Activated T-helper 17 cell treated with anti-CD3 and anti-CD28 coated beads, Interleukin-2, amount 50 U/mL, for 72 hours (primary cell): ENCODE measurements at regions not wholly inside any gene's neighbourhood (a gene's known extent, or its start where the extent isn't known, plus 50 kb on each side); places are given as distances from the start of the nearest gene placed in this dataset.
A peak's percentile ranks its signal among the peaks of the same experiment; 100 is the strongest.

Source experiments
- ATAC-seq: fragments of 150-1000 bp; cut with Tn5 transposase; replicated peaks from 2 replicates; pipeline ENCODE4 v1.10.0; 2021; ENCODE audit warnings: mild to moderate bottlenecking, moderate library complexity
- H3K27ac Mint-ChIP-seq: one replicate; pipeline ENCODE4 v1.8.0; 2022; ENCODE audit warnings: mixed read lengths
- H3K27me3 Mint-ChIP-seq: one replicate; pipeline ENCODE4 v1.8.0; 2022; ENCODE audit warnings: mixed read lengths
- H3K36me3 Mint-ChIP-seq: one replicate; pipeline ENCODE4 v1.8.0; 2022; ENCODE audit warnings: low read depth, mild to moderate bottlenecking, mixed read lengths
- H3K4me1 Mint-ChIP-seq: one replicate; pipeline ENCODE4 v1.8.0; 2022; ENCODE audit warnings: mixed read lengths
- H3K4me3 Mint-ChIP-seq: one replicate; pipeline ENCODE4 v1.8.0; 2022; ENCODE audit warnings: mild to moderate bottlenecking, mixed read lengths
- H3K9me3 Mint-ChIP-seq: one replicate; pipeline ENCODE4 v1.8.0; 2022; ENCODE audit warnings: mixed read lengths

GRCh38 chr1:221937155-221937953 is 195.5 kb upstream of the DUSP10 start:
- no peaks in the 10 kb centered on the region for H3K9me3 Mint-ChIP-seq
- H3K4me3 Mint-ChIP-seq: no peak overlapping the region
- H3K27ac Mint-ChIP-seq: no peak overlapping the region
- H3K4me1 Mint-ChIP-seq: no peaks in the 10 kb centered on the region
- H3K36me3 Mint-ChIP-seq: no peaks in the 10 kb centered on the region
- ATAC-seq: no peak
- H3K27me3 Mint-ChIP-seq: peaks cover 4% of the 10 kb centered on the region

- Mint-ChIP-seq H3K4me3 (no peak overlapping the region), H3K4me1 (no peaks in the 10 kb centered on the region), H3K9me3 (peaks cover 3% of the 10 kb centered on the region), H3K27ac (no peak overlapping the region), H3K36me3 (no peaks in the 10 kb centered on the region), H3K27me3 (peaks cover 5% of the 10 kb centered on the region)
- ATAC-seq: no peak
Measured at GRCh38 chr1:221933814-221934213, 191.9 kb upstream of the DUSP10 start.

GRCh38 chr1:221926441-221926840 is 184.6 kb upstream of the DUSP10 start:
- peaks cover 3% of the 10 kb centered on the region for H3K9me3 Mint-ChIP-seq
- ATAC-seq: no peak
- H3K4me3 Mint-ChIP-seq: no peak overlapping the region
- H3K36me3 Mint-ChIP-seq: no peaks in the 10 kb centered on the region
- H3K27me3 Mint-ChIP-seq: peaks cover 9% of the 10 kb centered on the region
- H3K27ac Mint-ChIP-seq: no peak overlapping the region
- H3K4me1 Mint-ChIP-seq: no peaks in the 10 kb centered on the region

- no peaks in the 10 kb centered on the region for H3K4me1 Mint-ChIP-seq
Measured at GRCh38 chr1:221925947-221926346, 184.1 kb upstream of the DUSP10 start.

GRCh38 chr1:221923929-221924598 is 182.2 kb upstream of the DUSP10 start:
- no peak overlapping the region for H3K4me3 Mint-ChIP-seq
- no peak for ATAC-seq

More at GRCh38 chr1:221925947-221926346, 184.1 kb upstream of the DUSP10 start:
- no peak overlapping the region for H3K4me3 Mint-ChIP-seq
- H3K27ac Mint-ChIP-seq: no peak overlapping the region
- ATAC-seq: no peak
- peaks cover 9% of the 10 kb centered on the region for H3K27me3 Mint-ChIP-seq
- no peaks in the 10 kb centered on the region for H3K36me3 Mint-ChIP-seq
- peaks cover 3% of the 10 kb centered on the region for H3K9me3 Mint-ChIP-seq

DNA sequence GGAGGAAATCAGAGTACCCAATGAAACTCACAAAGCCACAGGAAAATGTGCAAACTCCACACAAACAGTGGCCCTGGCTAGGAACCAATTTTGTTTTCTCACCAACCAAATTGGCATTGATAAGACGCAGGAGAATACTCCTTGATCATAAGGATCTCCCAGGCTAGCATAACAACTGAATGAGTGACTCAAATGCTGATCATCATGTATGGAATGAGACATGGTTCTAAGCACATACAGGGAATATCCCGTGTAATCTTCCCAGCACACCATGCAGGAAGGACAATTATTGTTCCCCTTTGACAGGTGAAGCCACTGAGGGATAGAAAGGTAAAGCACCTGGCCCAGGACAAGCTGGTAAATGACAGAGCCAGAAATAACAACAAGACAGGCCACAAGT is 180.0 kb upstream of the DUSP10 start:
- H3K27me3 Mint-ChIP-seq: peaks cover 3% of the 10 kb centered on the region
- no peak for ATAC-seq
- no peaks in the 10 kb centered on the region for H3K4me1 Mint-ChIP-seq
- no peak overlapping the region for H3K27ac Mint-ChIP-seq
- H3K9me3 Mint-ChIP-seq: no peaks in the 10 kb centered on the region
- no peak overlapping the region for H3K4me3 Mint-ChIP-seq
- no peaks in the 10 kb centered on the region for H3K36me3 Mint-ChIP-seq

More at GRCh38 chr1:221923929-221924598, 182.2 kb upstream of the DUSP10 start:
- peaks cover 4% of the 10 kb centered on the region for H3K27me3 Mint-ChIP-seq
- no peaks in the 10 kb centered on the region for H3K4me1 Mint-ChIP-seq
- H3K9me3 Mint-ChIP-seq: no peaks in the 10 kb centered on the region
- no peaks in the 10 kb centered on the region for H3K36me3 Mint-ChIP-seq
- H3K27ac Mint-ChIP-seq: no peak overlapping the region

DNA sequence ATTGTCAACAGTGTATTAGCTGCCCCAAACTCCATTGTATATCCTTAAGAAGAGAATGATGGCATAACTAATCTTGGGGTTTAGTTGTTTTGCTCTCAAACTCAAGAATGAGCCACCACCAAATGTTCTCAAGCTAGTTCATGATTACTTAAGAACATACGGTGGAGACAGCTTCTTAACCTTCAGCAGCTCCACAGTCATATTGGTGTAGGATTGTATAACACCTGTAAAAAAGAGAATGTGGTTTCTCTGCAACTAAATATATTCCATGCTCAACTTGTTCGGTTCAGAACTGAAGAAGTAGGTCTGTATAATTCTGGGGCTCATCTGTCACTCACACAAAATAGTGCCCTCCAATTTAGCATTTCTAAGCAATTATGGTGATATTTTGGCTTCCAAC is 177.9 kb upstream of the DUSP10 start:
- H3K27ac Mint-ChIP-seq: no peak overlapping the region
- no peak overlapping the region for H3K4me3 Mint-ChIP-seq
- H3K27me3 Mint-ChIP-seq: peaks cover 2% of the 10 kb centered on the region
- no peaks in the 10 kb centered on the region for H3K9me3 Mint-ChIP-seq
- no peaks in the 10 kb centered on the region for H3K4me1 Mint-ChIP-seq
- H3K36me3 Mint-ChIP-seq: no peaks in the 10 kb centered on the region
- no peak for ATAC-seq

DNA sequence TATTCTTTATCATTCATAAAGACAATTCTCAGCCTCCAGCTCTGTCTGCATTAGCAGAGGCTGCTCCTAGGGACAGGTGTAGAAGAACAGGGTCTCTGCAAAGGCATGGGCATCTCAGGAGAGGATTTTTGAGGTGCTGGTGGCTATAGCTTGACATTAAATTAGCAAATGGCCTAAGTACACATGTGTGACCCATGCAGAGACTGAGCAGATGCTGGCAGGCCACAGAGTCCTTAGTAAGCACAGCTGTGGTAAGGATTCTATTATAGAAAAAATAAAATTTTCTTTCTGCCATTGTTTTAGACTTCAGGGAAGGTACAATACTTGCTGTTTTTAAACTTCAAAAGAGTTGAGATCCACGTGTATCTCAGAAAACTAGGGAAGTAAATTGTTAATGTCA is 177.5 kb upstream of the DUSP10 start:
- Mint-ChIP-seq H3K4me3 (no peak overlapping the region), H3K36me3 (no peaks in the 10 kb centered on the region), H3K27ac (no peak overlapping the region), H3K4me1 (no peaks in the 10 kb centered on the region), H3K9me3 (no peaks in the 10 kb centered on the region), H3K27me3 (peaks cover 3% of the 10 kb centered on the region)
- ATAC-seq: no peak

GRCh38 chr1:221916176-221916575 is 174.3 kb upstream of the DUSP10 start:
- Mint-ChIP-seq H3K4me3 (no peak overlapping the region), H3K4me1 (peaks cover 5% of the 10 kb centered on the region), H3K27me3 (peaks cover 3% of the 10 kb centered on the region), H3K36me3 (no peaks in the 10 kb centered on the region), H3K27ac (no peak overlapping the region), H3K9me3 (no peaks in the 10 kb centered on the region)
- ATAC-seq: no peak

GRCh38 chr1:221915764-221916163 is 173.9 kb upstream of the DUSP10 start:
- ATAC-seq: no peak
- H3K4me1 Mint-ChIP-seq: peaks cover 5% of the 10 kb centered on the region
- no peaks in the 10 kb centered on the region for H3K9me3 Mint-ChIP-seq
- no peak overlapping the region for H3K4me3 Mint-ChIP-seq
- peaks cover 3% of the 10 kb centered on the region for H3K27me3 Mint-ChIP-seq
- H3K36me3 Mint-ChIP-seq: no peaks in the 10 kb centered on the region
- H3K27ac Mint-ChIP-seq: no peak overlapping the region

- peaks cover 5% of the 10 kb centered on the region for H3K4me1 Mint-ChIP-seq
- ATAC-seq: no peak
- H3K9me3 Mint-ChIP-seq: no peaks in the 10 kb centered on the region
- H3K36me3 Mint-ChIP-seq: no peaks in the 10 kb centered on the region
- H3K27ac Mint-ChIP-seq: no peak overlapping the region
- H3K27me3 Mint-ChIP-seq: peaks cover 3% of the 10 kb centered on the region
- no peak overlapping the region for H3K4me3 Mint-ChIP-seq
Measured at GRCh38 chr1:221913351-221913892, 171.5 kb upstream of the DUSP10 start.

GRCh38 chr1:221912230-221912629 is 170.3 kb upstream of the DUSP10 start:
- Mint-ChIP-seq H3K27ac (no peak overlapping the region), H3K4me3 (no peak overlapping the region)
- ATAC-seq: peak; percentile 90

GRCh38 chr1:221911714-221912113 is 169.8 kb upstream of the DUSP10 start:
- no peaks in the 10 kb centered on the region for H3K9me3 Mint-ChIP-seq
- no peaks in the 10 kb centered on the region for H3K36me3 Mint-ChIP-seq
- no peak overlapping the region for H3K27ac Mint-ChIP-seq
- peaks cover 5% of the 10 kb centered on the region for H3K4me1 Mint-ChIP-seq
- no peak overlapping the region for H3K4me3 Mint-ChIP-seq
- ATAC-seq: no peak
- peaks cover 3% of the 10 kb centered on the region for H3K27me3 Mint-ChIP-seq

More at GRCh38 chr1:221912230-221912629, 170.3 kb upstream of the DUSP10 start:
- Mint-ChIP-seq H3K27me3 (peaks cover 3% of the 10 kb centered on the region), H3K4me1 (peaks cover 5% of the 10 kb centered on the region), H3K36me3 (no peaks in the 10 kb centered on the region), H3K9me3 (no peaks in the 10 kb centered on the region)

DNA sequence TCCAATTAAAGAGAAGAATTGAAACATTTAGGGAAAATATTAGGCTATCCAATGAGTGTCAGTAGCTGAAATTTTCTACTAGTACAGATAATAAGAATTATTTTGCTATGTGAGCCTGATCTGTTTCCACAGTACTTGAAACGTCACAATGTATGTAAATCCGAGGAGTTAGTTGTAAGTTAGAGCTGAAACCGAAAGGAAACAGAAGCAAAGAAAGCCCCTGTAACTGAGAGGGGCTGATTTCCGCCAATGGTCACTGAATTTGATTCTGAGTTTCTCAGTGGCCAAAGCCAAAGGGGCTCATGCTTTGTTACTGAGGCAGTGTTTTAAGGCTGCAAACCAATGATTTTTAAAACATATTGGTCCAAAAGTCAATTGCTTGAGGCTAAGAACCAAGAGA is 168.3 kb upstream of the DUSP10 start:
- Mint-ChIP-seq H3K4me1 (peaks cover 5% of the 10 kb centered on the region), H3K4me3 (no peak overlapping the region), H3K27ac (no peak overlapping the region), H3K27me3 (peaks cover 3% of the 10 kb centered on the region), H3K9me3 (no peaks in the 10 kb centered on the region), H3K36me3 (no peaks in the 10 kb centered on the region)
- no peak for ATAC-seq

DNA sequence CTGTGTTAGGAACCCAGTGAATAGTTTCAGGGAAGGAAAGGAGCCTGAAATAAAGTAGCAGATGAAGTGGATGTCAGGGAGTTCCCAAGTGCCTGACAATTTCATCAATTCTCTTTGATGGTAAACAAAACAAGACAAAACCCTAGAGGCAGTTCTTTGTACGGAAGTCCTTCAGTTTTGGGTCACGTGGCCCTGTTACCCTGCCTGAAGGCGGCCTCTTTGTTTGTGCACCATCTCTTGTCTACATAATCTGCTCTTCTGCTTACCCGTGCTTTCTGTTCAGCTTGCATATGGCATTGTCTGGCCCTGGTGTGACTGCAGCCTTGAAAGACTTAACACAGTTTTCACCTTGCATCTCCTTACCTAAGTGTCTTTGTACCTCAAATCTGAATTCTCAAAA is 166.7 kb upstream of the DUSP10 start:
- no peak overlapping the region for H3K27ac Mint-ChIP-seq
- H3K4me3 Mint-ChIP-seq: no peak overlapping the region
- peaks cover 5% of the 10 kb centered on the region for H3K4me1 Mint-ChIP-seq
- no peaks in the 10 kb centered on the region for H3K36me3 Mint-ChIP-seq
- H3K9me3 Mint-ChIP-seq: no peaks in the 10 kb centered on the region
- ATAC-seq: no peak
- H3K27me3 Mint-ChIP-seq: no peaks in the 10 kb centered on the region
